Skeletal muscle satellite cell (primary cell): ENCODE measurements at regions not wholly inside any gene's neighbourhood (a gene's known extent, or its start where the extent isn't known, plus 50 kb on each side); places are given as distances from the start of the nearest gene placed in this dataset.

Experiments
- H3K27me3 ChIP-seq: 2 replicates; pipeline ENCODE4 v1.7.0; 2013; ENCODE audit warnings: low read length; ENCODE audit not compliant: control insufficient read depth, insufficient read depth
- H3K36me3 ChIP-seq: 2 replicates; pipeline ENCODE4 v1.7.0; 2013; ENCODE audit warnings: mild to moderate bottlenecking, control low read depth, low read length; ENCODE audit not compliant: insufficient read depth
- H3K4me1 ChIP-seq: 2 replicates; pipeline ENCODE4 v1.7.0; 2013; ENCODE audit warnings: low read length; ENCODE audit not compliant: control insufficient read depth, insufficient read depth
- H3K4me2 ChIP-seq: 2 replicates; pipeline ENCODE4 v1.7.0; 2013; ENCODE audit warnings: mild to moderate bottlenecking, low read length
- H3K4me3 ChIP-seq: 2 replicates; pipeline ENCODE4 v1.7.0; 2013; ENCODE audit warnings: low read length
- H3K9ac ChIP-seq: 2 replicates; pipeline ENCODE4 v1.7.0; 2013; ENCODE audit warnings: mild to moderate bottlenecking, low read depth, low read length, moderate library complexity
- H3K9me3 ChIP-seq: replicated peaks from 2 replicates; pipeline ENCODE4 v1.7.0; 2013; ENCODE audit warnings: mild to moderate bottlenecking, control low read depth, low read length

DNA sequence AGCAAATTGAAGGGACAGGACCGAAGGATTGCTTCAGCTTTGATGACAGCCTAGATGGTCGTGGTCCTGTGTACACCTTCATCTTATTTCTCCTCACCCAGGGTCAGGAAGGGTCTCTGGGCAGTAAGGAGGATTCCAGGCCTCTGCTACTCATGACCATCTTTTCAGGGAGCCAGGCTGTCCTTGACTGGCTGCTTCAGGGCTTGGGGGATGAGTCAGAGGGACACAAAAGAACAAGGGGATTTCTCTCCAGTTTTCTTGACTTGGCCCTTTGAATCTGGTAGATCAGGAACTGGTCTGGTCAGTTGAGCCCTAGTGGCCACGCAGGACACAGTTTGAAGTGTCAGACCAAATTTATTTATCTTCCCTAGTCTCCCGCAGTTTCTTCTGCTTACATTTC lies 402.1 kb upstream of the CHD6 start:
- H3K4me3 ChIP-seq, result no peak overlapping the region
- no peaks in the 10 kb centered on the region for H3K36me3 ChIP-seq
- no peaks in the 10 kb centered on the region for H3K4me1 ChIP-seq
- no peaks in the 10 kb centered on the region for H3K27me3 ChIP-seq
- H3K9me3 ChIP-seq, result peaks cover 8% of the 10 kb centered on the region
- no peak overlapping the region for H3K4me2 ChIP-seq
- no peak overlapping the region for H3K9ac ChIP-seq

GRCh38 chr20:42018979-42019378 lies 400.8 kb upstream of the CHD6 start:
- Histone ChIP-seq H3K9me3 (peaks cover 8% of the 10 kb centered on the region), H3K9ac (no peak overlapping the region), H3K4me1 (no peaks in the 10 kb centered on the region), H3K27me3 (no peaks in the 10 kb centered on the region), H3K4me3 (no peak overlapping the region), H3K36me3 (no peaks in the 10 kb centered on the region), H3K4me2 (no peak overlapping the region)

GRCh38 chr20:42010090-42010489 lies 391.9 kb upstream of the CHD6 start:
- no peak overlapping the region for H3K4me2 ChIP-seq
- no peak overlapping the region for H3K4me3 ChIP-seq
- H3K36me3 ChIP-seq, result no peaks in the 10 kb centered on the region
- peaks cover 6% of the 10 kb centered on the region for H3K9me3 ChIP-seq
- no peaks in the 10 kb centered on the region for H3K27me3 ChIP-seq
- no peak overlapping the region for H3K9ac ChIP-seq
- H3K4me1 ChIP-seq, result no peaks in the 10 kb centered on the region

GRCh38 chr20:42007251-42007650 lies 389.1 kb upstream of the CHD6 start:
- H3K36me3 ChIP-seq, result no peaks in the 10 kb centered on the region
- no peaks in the 10 kb centered on the region for H3K27me3 ChIP-seq
- no peak overlapping the region for H3K4me3 ChIP-seq
- no peak overlapping the region for H3K4me2 ChIP-seq
- peaks cover under 1% of the 10 kb centered on the region for H3K9me3 ChIP-seq
- no peak overlapping the region for H3K9ac ChIP-seq
- no peaks in the 10 kb centered on the region for H3K4me1 ChIP-seq

DNA sequence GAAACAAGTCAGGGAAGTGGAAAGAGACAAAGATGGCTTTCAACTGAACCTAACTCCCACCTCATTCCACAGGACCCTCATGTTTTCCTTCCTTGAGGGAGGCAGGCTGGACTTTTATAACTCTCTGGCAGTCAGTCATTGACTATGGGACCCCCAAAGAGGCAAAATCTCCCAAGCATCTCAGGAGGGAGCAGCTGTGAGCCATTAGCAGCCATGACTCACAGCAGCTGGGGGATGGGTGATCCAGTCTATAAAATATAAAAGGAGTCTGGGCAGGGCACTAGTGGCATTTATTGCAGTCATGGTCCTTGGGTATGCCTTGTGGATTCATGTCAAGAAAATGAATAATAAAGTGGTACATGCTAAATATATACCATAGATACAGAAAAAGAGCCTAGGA lies 387.0 kb upstream of the CHD6 start:
- no peak overlapping the region for H3K4me2 ChIP-seq
- H3K36me3 ChIP-seq, result no peaks in the 10 kb centered on the region
- no peaks in the 10 kb centered on the region for H3K27me3 ChIP-seq
- H3K9me3 ChIP-seq, result no peaks in the 10 kb centered on the region
- no peak overlapping the region for H3K4me3 ChIP-seq
- H3K4me1 ChIP-seq, result no peaks in the 10 kb centered on the region
- no peak overlapping the region for H3K9ac ChIP-seq

DNA sequence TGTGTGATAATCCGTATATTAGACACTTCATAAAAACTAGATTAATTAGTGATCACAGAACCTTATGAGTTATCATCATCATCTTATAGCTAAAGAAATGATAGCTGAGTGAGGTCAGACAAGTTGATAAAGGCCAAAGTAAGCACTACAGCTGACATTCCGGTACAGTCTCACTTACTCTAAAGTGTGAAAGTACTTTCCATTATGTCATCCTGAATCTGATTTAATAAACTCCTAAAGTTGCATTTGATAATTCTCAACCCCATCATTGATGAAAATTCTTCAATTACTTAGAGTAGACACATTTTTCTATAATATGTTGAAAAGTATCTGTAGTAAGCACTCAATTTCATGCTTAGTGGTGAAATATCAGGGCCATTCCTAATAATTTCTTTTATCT lies 385.2 kb upstream of the CHD6 start:
- Histone ChIP-seq H3K4me1 (no peaks in the 10 kb centered on the region), H3K36me3 (no peaks in the 10 kb centered on the region), H3K4me3 (no peak overlapping the region), H3K9me3 (no peaks in the 10 kb centered on the region), H3K27me3 (no peaks in the 10 kb centered on the region), H3K4me2 (no peak overlapping the region), H3K9ac (no peak overlapping the region)

DNA sequence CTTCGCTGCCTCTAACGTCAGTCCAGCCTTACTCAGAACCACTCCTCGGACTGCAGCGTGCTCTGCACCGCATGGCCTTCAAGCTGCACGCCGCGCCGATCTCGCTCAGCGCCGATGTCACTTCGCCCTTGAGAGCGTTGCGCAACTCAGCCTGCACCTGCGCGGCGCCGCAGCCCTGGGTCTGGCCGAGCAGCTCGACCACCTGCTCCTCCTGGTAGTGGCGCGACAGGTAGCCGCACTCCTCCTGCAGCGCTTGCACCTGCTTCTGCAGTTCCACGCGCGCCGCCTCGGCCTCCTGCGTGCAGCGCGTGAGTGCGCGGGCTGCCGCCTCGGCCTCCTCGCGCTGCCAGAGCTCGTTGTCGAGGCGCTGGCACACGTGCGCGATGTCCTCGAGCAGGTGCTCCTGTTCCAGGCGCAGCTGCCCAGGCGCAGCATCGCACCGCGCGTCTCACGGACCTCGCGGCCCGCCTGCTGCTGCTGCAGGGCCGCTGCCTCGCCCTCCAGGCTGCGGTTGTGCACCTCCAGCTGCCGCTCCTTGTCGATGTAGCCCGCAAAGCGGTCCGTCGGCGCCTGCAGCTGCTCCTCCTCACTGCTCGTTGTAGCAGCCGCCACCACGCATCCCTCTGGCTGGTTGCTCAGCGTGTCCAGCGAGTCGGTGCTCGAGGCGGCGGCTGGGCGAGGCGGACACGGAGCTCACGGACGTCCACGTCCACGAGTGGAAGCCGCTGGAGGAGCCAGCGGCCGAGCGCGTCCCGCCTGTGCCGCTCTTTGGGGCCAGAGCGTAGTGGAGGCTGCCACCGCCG lies 380.6 kb upstream of the CHD6 start:
- Histone ChIP-seq H3K4me2 (no peak overlapping the region), H3K36me3 (no peaks in the 10 kb centered on the region), H3K9ac (no peak overlapping the region), H3K27me3 (no peaks in the 10 kb centered on the region), H3K9me3 (no peaks in the 10 kb centered on the region), H3K4me3 (no peak overlapping the region), H3K4me1 (no peaks in the 10 kb centered on the region)

- H3K9ac ChIP-seq, result no peak overlapping the region
- no peak overlapping the region for H3K4me2 ChIP-seq
- no peak overlapping the region for H3K4me3 ChIP-seq
- no peaks in the 10 kb centered on the region for H3K27me3 ChIP-seq
- H3K9me3 ChIP-seq, result no peaks in the 10 kb centered on the region
- no peaks in the 10 kb centered on the region for H3K36me3 ChIP-seq
- no peaks in the 10 kb centered on the region for H3K4me1 ChIP-seq
Measured at GRCh38 chr20:41996951-41997350, 378.8 kb upstream of the CHD6 start.

GRCh38 chr20:41992481-41992880 lies 374.3 kb upstream of the CHD6 start:
- Histone ChIP-seq H3K4me1 (no peaks in the 10 kb centered on the region), H3K4me3 (no peak overlapping the region), H3K27me3 (no peaks in the 10 kb centered on the region), H3K36me3 (no peaks in the 10 kb centered on the region), H3K9ac (no peak overlapping the region), H3K9me3 (peaks cover 4% of the 10 kb centered on the region), H3K4me2 (no peak overlapping the region)

GRCh38 chr20:41991412-41991811 lies 373.2 kb upstream of the CHD6 start:
- H3K9me3 ChIP-seq, result peaks cover 4% of the 10 kb centered on the region
- H3K9ac ChIP-seq, result no peak overlapping the region
- H3K27me3 ChIP-seq, result no peaks in the 10 kb centered on the region
- H3K36me3 ChIP-seq, result no peaks in the 10 kb centered on the region
- no peaks in the 10 kb centered on the region for H3K4me1 ChIP-seq
- H3K4me3 ChIP-seq, result no peak overlapping the region
- H3K4me2 ChIP-seq, result no peak overlapping the region

- Histone ChIP-seq H3K4me2 (no peak overlapping the region), H3K4me1 (no peaks in the 10 kb centered on the region), H3K4me3 (no peak overlapping the region), H3K9me3 (peaks cover 4% of the 10 kb centered on the region), H3K27me3 (no peaks in the 10 kb centered on the region), H3K36me3 (no peaks in the 10 kb centered on the region), H3K9ac (no peak overlapping the region)
Measured at GRCh38 chr20:41989935-41990635, 371.9 kb upstream of the CHD6 start.
